Vagina (tissue), 2 donors: ENCODE measurements at regions not wholly inside any gene's neighbourhood (a gene's known extent, or its start where the extent isn't known, plus 50 kb on each side); places are given as distances from the start of the nearest gene placed in this dataset.

Experiments
- POLR2AphosphoS5 ChIP-seq, 2 donors: sonication (generic); formaldehyde crosslinking; IDR thresholded peaks; one replicate each; pipeline ENCODE4 v1.9.0; 2017; ENCODE audit warnings: antibody characterized with exemption in 2 of 2, mild to moderate bottlenecking in 2 of 2, low read depth in 1 of 2; ENCODE audit not compliant: insufficient read depth in 1 of 2
- TF ChIP-seq, protein P1 (sequence below), 3 experiments: fragments of 450-650 bp in 2 of 3; fragments of 200-600 bp in 1 of 3; sonication (generic) in 1 of 3; IDR thresholded peaks; one replicate each; pipeline ENCODE4 v1.5.1; 2017 to 2019; ENCODE audit warnings: antibody characterized with exemption in 3 of 3, mild to moderate bottlenecking in 2 of 3, moderate library complexity in 2 of 3

DNA sequence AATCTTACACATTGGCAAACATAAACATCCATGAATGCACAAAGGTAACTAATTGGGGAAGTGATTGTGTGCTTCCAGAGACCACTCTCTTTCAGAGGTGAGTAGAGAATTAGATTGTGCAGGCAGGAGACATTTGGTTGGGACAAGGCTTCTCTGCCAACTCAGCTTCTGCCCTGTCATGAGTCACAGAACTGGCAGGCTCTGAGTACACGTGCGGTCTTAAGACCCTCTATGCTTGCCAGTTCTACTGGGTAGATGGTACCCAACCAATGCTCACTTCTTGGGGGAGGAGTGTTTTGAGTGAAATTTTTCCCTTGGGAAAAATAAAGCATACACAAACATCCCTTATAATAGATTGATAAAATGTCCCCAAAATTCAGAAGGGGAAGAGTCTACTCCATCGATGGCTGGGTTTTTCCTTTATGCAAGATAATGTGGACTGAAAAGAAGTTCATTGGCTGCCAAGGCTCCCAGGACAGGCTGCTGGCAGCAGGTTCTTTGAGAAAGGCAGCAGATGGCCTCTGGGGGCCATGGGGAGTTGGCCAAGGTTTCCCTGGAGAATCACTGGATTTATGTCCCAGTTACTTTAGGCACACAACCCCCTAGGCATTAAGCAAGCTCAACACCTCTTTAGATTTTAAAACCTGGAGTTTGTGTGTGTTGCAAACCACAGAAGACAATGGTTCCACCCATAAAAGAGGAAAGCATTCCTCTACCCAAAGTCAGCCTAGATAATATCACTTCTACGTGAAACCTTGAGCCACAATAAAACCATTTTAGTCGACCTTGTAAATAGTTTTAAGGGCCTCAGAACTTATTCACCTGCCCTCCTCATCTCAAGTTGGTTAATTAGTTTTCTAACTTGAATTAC is 417.0 kb downstream of the TXNL1 start:
- TF ChIP-seq, protein P1, sequence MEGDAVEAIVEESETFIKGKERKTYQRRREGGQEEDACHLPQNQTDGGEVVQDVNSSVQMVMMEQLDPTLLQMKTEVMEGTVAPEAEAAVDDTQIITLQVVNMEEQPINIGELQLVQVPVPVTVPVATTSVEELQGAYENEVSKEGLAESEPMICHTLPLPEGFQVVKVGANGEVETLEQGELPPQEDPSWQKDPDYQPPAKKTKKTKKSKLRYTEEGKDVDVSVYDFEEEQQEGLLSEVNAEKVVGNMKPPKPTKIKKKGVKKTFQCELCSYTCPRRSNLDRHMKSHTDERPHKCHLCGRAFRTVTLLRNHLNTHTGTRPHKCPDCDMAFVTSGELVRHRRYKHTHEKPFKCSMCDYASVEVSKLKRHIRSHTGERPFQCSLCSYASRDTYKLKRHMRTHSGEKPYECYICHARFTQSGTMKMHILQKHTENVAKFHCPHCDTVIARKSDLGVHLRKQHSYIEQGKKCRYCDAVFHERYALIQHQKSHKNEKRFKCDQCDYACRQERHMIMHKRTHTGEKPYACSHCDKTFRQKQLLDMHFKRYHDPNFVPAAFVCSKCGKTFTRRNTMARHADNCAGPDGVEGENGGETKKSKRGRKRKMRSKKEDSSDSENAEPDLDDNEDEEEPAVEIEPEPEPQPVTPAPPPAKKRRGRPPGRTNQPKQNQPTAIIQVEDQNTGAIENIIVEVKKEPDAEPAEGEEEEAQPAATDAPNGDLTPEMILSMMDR (IDR thresholded peaks at IDR 0.05), result no peak
- no peak for TF ChIP-seq POLR2AphosphoS5 (IDR thresholded peaks at IDR 0.05; ENCODE audit: insufficient read depth in 1 of 2, low read depth in 1 of 2)
